Colonic mucosa (tissue), 4 donors: ENCODE measurements at regions not wholly inside any gene's neighbourhood (a gene's known extent, or its start where the extent isn't known, plus 50 kb on each side); places are given as distances from the start of the nearest gene placed in this dataset.

Experiments used
- DNase-seq: peaks from one replicate; pipeline ENCODE4 v3.0.0-alpha.2; 2020
- H3K27ac ChIP-seq: fragments of 200-600 bp; one replicate; pipeline ENCODE4 v1.8.0; 2021
- H3K27me3 ChIP-seq: fragments of 200-600 bp; one replicate; pipeline ENCODE4 v1.8.0; 2021
- H3K36me3 ChIP-seq: fragments of 200-600 bp; one replicate; pipeline ENCODE4 v1.8.0; 2021
- H3K4me1 ChIP-seq: fragments of 200-600 bp; one replicate; pipeline ENCODE4 v1.8.0; 2021; ENCODE audit warnings: mild to moderate bottlenecking
- H3K4me3 ChIP-seq: fragments of 200-600 bp; one replicate; pipeline ENCODE4 v1.8.0; 2021
- H3K9ac ChIP-seq, 2 donors: one replicate each; pipeline ENCODE4 v1.7.0; 2013; ENCODE audit warnings: control low read depth in 2 of 2, low read depth in 2 of 2, low read length in 2 of 2
- H3K9me3 ChIP-seq: fragments of 200-600 bp; one replicate; pipeline ENCODE4 v1.8.0; 2021
- intact Hi-C: fragments of 100-400 bp; cut with DNase I; formaldehyde crosslinking; loops from one replicate; pipeline ENCODE4 v1.14.1; 2022
- TF ChIP-seq, protein P1 (sequence below): fragments of 200-600 bp; IDR thresholded peaks from one replicate; pipeline ENCODE4 v1.8.0; 2022; ENCODE audit warnings: antibody characterized with exemption, mild to moderate bottlenecking
- donor health status: healthy.
- donor health status: DM: no; HTN: no; CAD: no.
- donor health status: DM: no; HTN: no; CAD: no.

DNA sequence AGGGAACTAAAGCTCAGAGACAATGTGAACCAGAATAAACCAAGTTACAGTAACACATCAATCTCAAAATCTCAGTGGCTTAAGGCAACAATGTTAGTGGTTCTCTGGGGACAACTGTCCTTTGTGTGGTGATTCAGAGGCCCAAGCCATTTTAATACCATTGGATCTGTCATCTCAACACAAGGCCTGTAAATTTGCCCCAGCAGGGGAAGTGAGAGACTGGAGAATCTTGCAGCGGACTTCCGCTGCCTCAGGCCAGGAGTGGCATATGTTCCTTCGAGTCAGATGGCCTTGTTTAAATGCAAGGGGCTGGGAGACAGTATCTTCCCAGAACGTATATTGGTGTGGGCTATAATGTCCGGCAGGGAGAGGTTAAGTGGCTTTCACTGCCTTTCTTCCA lies 126.0 kb downstream of the CD83 start:
- Histone ChIP-seq H3K27me3 (no peaks in the 10 kb centered on the region), H3K27ac (no peak overlapping the region), H3K9me3 (no peaks in the 10 kb centered on the region), H3K9ac (no peak overlapping the region), H3K4me1 (no peaks in the 10 kb centered on the region), H3K4me3 (no peak overlapping the region), H3K36me3 (no peaks in the 10 kb centered on the region)
- TF ChIP-seq, protein P1, sequence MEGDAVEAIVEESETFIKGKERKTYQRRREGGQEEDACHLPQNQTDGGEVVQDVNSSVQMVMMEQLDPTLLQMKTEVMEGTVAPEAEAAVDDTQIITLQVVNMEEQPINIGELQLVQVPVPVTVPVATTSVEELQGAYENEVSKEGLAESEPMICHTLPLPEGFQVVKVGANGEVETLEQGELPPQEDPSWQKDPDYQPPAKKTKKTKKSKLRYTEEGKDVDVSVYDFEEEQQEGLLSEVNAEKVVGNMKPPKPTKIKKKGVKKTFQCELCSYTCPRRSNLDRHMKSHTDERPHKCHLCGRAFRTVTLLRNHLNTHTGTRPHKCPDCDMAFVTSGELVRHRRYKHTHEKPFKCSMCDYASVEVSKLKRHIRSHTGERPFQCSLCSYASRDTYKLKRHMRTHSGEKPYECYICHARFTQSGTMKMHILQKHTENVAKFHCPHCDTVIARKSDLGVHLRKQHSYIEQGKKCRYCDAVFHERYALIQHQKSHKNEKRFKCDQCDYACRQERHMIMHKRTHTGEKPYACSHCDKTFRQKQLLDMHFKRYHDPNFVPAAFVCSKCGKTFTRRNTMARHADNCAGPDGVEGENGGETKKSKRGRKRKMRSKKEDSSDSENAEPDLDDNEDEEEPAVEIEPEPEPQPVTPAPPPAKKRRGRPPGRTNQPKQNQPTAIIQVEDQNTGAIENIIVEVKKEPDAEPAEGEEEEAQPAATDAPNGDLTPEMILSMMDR = no peak
- intact Hi-C loops = no loop called here
- DNase-seq = no peak

DNA sequence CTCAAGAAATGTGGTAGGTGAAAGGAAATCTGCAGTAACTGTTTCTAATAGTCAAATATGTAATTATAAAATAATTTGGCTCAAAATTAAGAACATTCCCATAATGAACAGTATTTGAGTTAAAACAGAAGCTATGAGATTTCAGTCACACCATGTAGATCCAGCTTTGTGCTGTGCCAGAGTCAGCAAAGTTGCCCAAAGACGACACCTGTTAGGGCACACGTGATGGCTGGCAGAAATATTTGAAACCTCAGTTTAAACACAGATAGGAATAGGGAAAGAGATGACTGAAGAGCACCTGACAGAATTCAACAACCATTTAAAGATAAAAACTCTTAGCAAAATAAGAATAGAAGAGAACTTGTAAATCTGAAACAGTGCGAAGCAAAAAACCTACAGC lies 129.3 kb downstream of the CD83 start:
- Histone ChIP-seq H3K36me3 (no peaks in the 10 kb centered on the region), H3K9me3 (no peaks in the 10 kb centered on the region), H3K4me1 (no peaks in the 10 kb centered on the region), H3K27me3 (no peaks in the 10 kb centered on the region), H3K9ac (no peak overlapping the region), H3K27ac (no peak overlapping the region), H3K4me3 (no peak overlapping the region)
- intact Hi-C loops = no loop called here
- TF ChIP-seq, protein P1 = no peak
- DNase-seq = no peak

DNA sequence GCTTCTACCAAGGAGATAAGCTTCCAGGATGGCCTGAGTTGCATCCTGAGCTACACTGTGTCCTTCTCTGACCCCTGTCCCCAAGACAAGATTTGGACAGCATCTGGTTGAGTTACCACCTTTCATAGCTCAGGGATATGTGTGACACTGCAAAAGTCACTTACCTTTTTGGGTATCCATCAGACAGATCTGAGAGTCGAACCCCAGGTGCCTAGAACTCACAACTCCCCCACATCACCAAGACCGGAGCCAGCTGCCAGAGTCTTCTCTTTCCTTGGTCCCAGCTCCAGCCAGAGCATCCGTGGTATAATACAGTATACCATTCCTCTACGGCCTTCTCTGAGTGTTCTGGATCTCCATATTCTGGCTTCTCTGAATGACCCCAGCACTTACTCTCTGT lies 133.0 kb downstream of the CD83 start:
- no peak for DNase-seq
- no peak overlapping the region for H3K27ac ChIP-seq
- H3K4me1 ChIP-seq = no peaks in the 10 kb centered on the region
- no peak overlapping the region for H3K4me3 ChIP-seq
- TF ChIP-seq, protein P1 = no peak
- intact Hi-C loops = no loop called here
- H3K36me3 ChIP-seq = no peaks in the 10 kb centered on the region
- no peak overlapping the region for H3K9ac ChIP-seq
- H3K9me3 ChIP-seq = no peaks in the 10 kb centered on the region
- H3K27me3 ChIP-seq = no peaks in the 10 kb centered on the region

DNA sequence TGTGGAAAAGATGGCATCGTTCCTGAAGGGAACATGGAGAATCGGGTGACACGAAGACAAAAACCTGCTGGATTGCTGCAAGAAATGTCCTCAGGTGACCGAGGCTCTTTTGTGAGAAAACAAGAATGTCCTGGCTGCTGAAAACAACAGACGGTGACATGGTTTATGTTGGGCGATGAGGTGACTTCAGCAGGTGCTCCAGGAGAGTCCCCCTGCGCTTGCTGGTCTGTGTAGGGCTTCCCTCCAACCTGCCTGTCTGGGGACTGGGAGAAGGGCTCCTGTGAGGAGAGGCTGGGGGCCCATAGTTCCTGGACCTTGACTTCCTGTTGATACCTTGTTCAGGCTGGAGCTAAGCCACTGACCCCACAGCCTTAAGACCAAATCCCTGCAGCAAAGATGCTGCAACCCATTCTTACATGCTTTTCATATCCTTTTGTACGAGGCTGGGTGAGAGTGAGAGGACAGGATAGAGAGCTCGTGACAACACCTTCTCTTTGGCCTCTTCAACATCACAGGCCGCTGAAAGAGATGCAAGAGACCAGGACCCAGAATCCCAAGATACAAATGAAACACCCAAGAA lies 134.8 kb downstream of the CD83 start:
- TF ChIP-seq, protein P1 = no peak
- H3K27ac ChIP-seq = no peak overlapping the region

DNA sequence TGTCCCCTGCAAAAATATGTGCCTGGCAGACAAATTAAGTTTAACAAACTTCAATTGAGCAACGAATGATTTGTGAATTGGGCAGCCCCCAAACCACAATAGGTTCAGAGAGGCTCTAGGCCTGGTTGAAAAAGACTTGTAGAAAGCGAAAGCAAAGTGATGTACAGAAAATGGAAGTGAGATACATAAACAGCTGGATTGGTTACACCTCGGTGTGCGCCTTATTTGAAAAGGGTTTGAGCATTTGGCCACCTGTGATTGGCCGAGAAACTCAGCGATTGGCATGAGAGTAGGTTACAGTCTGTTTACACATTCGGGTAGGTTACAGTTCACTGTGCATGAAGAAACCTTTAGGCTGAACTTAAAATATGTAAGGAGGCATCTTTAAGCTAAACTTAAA lies 136.9 kb downstream of the CD83 start:
- Histone ChIP-seq H3K27me3 (no peaks in the 10 kb centered on the region), H3K27ac (no peak overlapping the region), H3K36me3 (no peaks in the 10 kb centered on the region), H3K9ac (no peak overlapping the region), H3K4me3 (no peak overlapping the region), H3K4me1 (no peaks in the 10 kb centered on the region), H3K9me3 (no peaks in the 10 kb centered on the region)
- intact Hi-C loops = no loop called here
- DNase-seq = no peak
- TF ChIP-seq, protein P1 = no peak

More for the DNA sequence above, 134.8 kb downstream of the CD83 start:
- Histone ChIP-seq H3K9me3 (no peaks in the 10 kb centered on the region), H3K4me3 (no peak overlapping the region), H3K9ac (no peak overlapping the region), H3K36me3 (no peaks in the 10 kb centered on the region), H3K4me1 (no peaks in the 10 kb centered on the region), H3K27me3 (no peaks in the 10 kb centered on the region)
- no peak for DNase-seq
- intact Hi-C loops = no loop called here
